Activated CD4-positive, alpha-beta T cell treated with anti-CD3 and anti-CD28 coated beads for 48 hours (primary cell): ENCODE measurements at regions not wholly inside any gene's neighbourhood (a gene's known extent, or its start where the extent isn't known, plus 50 kb on each side); places are given as distances from the start of the nearest gene placed in this dataset.
A peak's percentile ranks its signal among the peaks of the same experiment; 100 is the strongest.

Experiments used
- DNase-seq: peaks from one replicate; pipeline ENCODE4 v3.0.0-alpha.2; 2020

DNA sequence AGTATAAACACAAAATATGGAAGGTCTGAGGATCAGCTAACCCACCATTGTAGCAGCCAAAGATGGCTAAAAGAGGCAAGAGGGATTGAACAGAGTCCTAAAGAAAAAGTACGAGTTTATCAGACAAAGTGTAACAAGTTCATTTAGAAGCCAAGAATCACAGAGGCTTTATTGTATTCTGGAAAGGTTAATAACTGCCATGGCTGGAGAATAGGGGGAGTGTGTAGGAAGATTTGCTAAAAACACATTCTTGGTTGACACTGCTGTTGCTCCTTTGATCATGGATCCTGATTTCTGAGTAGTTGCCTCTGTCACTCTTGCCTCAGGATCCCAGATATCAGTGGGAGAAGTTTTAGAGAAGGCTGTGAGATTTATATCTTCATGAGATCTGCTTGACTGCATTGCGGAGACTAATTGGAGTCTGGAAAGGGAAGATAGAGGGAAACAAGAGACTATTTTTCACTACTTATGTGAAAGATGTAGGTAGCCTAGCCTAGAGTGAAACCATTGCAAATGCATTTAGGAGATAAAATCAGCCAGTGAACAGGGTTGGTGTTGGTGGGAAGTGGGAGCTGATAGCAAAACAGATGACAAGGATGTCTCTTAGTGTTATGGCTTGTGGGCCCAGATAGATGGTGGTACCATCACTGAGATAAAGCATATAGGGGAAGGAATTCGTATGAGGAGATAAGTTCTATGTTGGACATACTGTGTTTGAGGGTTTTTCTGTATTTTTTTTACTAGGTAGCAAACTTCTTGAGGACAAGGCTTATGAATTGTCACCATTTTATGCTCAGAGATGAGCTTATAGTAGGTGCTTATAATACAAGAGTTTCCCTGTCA is 402.9 kb upstream of the PDE3A start:
- DNase-seq, result no peak

DNA sequence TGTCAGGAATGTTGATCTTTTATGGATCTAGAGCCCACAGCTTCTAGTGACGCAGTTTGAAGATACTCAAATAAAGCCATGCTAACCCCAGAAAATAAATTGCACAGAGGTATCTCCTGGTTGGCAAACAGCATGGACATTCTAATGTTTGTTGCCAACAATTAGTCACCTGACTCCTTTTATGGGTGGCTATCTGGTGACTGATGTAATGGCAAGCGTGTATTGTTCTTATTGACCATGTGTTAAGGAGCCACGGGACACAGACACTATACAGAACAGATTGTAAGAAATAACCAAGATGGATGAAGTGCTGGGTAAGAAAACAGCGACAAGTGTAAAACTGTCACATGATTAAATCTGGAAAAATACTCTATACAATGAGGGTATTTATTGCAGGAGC is 401.3 kb upstream of the PDE3A start:
- no peak for DNase-seq

DNA sequence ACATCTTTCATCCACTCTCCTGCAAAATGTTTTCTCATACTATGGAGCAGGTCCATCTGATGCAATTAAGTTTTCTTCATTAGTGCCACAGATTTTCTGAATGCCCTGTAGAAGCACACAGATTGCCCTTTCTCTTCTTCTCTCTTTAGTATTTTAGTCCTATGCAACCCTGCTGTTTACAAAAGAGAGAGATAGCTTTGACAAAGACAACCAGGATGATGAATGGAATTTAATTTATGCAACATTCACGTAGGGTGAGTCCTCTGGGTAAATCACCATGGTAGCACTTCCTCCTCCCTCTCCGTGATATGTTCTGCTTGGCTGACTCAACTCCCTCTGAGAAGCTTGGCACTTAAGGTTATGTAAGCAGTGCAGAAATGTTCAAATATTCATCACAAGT is 400.9 kb upstream of the PDE3A start:
- no peak for DNase-seq

DNA sequence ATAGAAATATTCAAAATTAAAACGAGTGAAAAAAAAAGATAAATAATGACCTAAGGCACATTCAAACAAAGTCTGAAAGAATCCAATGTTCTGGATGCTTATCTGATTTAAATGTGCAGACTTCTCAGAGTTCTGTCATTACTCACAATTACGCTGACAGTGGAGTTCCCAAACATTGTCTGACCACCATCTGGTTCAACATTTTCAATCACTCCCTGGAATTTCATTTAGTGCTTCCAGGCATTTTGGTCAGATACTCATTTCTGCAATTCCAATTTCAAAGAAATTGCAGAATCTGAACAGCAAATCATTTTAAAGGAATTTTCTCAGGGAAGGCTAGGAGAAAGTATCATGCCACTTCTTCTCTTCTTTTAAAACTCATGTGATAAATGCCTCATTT is 398.2 kb upstream of the PDE3A start:
- DNase-seq, result no peak

DNA sequence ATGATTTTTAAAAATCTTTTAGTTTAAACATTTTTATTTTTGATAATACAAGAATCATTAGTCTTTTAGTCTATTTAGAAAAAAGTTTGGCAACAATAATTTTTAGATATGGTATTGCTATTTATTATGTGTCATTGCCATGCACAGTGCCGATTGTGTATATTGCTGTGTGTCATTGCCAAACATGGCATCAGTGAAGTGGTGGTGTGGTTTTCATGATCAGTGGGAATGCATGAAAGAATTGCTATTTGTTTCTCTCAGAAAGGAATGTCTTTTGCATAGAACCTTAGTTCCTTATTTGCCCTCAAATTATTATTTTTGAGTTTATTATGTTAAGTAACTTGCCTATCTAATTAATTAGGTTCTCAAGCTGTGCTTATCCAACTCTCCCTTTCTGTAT is 397.5 kb upstream of the PDE3A start:
- DNase-seq, result no peak

DNA sequence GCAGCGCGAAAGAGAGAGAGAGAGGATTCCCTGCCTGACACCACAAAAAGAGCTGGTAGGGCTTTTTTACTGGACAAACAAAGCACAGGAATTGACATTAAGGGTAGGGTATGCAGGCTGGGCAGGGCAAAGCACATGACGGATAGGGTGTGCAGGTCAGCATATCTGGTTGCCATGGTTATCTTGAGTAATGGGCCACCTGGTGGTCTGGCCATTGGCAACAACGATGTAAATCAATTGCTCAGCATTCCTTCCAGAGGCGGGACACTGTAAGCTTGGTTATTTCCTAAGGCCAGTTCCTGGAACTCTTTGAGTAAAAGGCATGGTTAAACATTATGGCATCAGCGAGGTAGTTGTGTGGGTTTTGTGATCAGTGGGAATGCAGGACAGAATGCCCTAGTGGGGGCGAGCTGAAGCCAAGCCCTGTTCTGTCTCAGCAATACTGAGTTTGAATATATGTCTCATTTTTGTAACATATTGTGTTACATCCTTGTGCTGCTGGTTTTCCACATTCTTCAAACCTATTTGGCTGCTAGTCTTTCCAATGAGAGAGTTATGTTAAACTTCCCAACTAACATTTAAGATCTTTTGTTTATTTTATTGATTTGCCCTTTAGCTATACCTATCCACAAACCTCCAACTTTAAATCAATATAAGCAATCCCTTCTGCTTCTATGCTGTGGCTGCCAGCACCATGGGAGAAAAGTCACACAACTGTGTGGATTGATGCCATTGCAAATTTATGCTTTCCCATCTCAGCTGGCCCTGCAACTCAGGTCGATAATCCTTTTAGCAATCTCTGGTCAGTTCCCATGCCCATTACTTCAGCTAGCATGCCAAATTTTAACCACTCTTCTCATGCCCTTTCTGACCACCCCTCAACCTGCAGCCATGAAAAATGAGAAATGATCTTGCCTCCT is 396.7 kb upstream of the PDE3A start:
- no peak for DNase-seq

DNA sequence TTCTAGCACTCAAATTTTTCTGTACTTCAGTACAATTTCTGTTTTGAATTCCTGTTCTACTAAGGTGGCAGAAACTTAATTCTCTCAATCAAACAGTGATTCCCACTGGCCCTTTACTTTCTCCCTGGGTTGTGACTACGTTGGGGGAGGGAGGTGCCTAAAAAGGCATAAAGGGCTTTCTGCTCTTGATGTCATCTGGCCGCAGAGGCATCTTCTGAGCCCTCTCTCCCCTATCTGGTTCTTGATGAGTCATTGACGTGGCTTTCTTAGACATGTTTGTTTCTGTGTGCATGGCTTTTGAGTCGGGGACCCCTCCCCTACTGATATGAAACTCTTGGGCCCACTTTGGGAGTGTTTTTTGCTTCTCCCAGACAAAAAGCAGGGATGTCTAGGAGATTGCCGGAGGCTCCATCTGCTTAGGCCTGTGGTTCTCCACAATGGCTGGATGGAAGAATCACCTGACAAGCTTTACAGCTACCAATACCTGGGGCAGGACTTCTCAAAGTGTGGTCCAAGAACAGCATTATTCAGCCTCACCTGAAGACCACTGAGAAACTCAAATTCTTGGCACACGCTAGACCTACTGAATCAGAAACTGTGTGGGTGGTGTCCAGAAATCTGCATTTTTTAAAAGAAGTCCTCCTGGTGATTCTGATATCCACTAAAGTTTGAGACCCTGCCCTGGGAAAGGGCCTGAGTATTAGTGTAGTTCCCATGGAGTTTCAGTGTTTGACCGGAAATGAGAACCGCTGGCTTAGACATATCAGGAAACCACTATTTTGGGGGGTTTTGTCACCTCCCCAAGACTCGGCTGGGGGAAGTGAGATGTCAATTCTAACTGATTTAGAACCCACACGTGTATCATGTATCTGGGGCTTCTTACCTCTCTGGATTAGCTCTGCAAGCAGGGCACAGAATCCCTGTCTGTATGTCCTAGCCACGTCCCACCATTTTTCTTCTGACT is 395.7 kb upstream of the PDE3A start:
- DNase-seq, result peak; percentile 3

DNA sequence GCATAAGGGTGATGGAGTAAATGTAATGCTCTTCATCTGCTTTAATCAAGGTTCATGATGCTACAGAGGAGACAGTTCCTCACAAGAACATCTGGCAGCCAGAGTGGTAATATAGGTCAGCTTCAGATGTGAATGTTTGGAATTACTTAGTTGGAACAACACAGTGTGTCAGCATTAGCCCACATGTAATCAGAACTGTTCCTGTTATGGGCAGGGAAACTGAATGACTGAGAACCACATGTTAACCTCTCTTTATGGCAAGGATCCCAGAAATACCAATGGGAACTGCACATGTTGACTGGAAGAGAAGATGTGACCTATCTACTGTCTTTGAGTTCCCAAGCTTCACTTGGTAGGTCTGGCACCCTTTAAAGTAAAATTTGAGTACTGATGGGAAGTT is 390.1 kb upstream of the PDE3A start:
- DNase-seq, result no peak

DNA sequence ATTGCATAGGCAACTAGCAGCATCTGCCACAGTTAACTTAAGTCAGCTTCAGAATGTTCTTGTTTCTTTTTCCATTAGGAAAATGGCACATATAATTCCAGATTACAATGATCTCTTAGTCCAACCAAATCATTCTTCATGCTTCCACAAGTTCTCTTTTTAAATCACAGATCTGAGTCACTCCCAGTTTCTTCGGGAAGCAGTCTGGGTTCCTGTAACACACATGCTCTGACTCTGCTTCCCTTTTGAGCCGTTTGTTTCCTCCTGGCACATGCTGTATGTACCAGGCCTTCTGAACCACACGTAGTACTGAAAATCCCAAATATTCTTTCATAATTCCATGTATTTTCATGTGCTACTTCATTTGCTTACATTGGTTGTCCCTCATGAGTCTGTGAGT is 388.8 kb upstream of the PDE3A start:
- DNase-seq, result no peak

DNA sequence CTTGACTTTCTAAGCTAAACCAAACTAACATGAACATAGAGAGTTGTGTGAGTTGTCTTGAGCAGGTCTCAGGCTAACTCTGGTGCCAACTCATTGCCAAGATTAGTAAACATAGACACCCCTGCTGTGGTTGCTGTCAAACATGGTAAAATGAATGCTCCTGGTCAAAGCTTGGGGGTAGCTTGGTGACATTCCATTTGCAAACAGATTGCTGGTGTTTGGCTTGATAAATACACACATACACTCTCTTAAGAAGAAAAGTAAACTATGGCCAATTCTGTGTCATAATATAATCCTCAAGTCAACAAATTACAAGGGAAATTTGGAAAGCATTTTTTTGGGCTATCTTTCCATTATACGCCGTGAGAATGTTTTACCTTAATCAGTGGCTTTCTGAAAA is 386.4 kb upstream of the PDE3A start:
- DNase-seq, result no peak

DNA sequence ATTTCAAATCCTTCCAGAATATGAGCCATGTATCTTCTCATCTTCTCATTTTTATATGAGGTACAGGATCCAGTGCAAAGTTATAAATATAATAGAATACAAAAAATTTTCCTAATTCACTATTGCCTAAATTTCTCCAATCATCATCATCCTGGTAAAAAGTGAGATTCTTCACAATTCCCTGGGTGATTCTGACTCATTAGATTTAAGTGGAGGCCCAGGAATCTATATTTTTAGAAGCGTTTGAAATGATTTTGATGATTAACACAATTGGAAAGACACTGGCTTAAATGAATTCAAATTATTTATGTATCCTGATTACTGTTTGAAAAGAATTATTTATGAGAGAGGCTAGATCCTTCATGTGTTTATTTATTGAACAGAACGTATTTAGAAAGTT is 380.3 kb upstream of the PDE3A start:
- no peak for DNase-seq

DNA sequence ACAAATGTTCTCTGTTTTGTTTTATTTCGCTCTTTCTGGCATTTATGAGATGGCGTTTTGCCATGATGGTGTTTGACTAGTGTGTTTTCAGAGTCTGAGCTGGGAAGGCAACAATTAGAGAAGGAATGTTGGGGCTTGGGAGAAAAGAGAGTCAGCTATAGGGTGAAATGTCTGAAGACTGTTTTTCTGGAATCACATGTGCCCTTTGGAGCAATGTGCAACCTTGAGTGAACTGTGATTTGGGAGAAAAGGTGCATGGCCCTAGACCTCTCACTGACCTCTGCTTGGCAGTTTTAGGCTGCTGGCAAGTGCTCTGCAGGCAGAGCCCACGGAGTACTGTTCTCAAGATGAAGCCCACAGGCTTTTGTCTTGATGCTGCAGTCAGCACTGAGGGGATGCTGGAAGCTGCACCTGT is 379.9 kb upstream of the PDE3A start:
- DNase-seq, result no peak

DNA sequence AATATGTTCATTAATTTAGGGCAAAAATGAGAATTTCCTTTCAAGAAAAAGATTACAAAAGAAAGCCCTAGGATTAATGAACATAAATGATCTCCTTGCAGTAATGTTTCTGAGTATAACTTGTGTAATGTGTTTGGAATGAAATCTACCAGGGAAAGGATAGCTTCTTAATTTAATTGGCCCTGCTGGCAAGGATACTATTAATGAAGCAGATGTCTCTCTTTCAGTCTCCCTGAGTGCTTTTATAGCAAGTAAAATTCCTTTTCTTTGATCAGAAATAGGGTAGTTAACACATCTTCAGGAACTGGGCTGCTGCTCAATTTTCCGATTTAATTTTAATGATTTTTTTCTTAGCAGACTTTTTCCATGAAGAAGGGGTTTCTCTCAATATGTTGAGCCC is 379.4 kb upstream of the PDE3A start:
- DNase-seq, result no peak

DNA sequence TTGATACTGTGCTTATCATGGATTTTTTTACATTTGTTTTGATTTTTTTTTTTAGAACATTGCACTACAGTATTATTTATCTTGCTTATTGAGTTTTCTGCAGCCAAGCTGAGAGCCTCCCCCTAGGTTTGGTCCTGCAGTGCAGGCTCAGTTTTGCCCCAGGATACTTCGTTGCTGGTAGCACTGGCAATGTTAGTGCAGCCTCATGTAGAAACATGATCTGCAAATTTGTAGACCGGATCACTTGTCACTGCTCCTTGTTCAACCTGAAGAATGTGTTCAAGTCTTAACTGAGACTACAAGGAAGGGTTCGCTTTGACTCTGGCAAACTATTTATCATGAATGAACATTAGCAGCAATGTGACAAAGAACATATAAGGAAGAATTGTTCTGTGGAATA is 377.2 kb upstream of the PDE3A start:
- DNase-seq, result no peak

DNA sequence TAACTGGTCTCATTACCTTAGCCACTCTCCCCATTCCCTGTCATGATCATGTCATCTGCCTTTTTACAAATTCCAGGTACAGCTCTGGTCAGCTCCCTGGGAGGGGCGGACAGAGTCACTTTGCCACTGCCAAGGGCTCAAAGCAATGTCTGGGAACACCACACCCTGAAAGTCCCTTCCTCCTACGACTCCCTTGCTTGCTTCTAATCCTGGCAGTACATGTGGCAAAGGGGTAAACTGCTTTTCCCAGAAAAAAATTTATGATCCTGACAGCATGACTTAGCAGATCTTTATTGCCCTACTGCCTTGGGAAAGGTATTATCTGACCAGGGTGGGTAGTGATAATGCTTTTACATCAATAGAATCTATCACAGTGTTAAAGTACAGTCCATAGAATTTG is 376.0 kb upstream of the PDE3A start:
- no peak for DNase-seq

DNA sequence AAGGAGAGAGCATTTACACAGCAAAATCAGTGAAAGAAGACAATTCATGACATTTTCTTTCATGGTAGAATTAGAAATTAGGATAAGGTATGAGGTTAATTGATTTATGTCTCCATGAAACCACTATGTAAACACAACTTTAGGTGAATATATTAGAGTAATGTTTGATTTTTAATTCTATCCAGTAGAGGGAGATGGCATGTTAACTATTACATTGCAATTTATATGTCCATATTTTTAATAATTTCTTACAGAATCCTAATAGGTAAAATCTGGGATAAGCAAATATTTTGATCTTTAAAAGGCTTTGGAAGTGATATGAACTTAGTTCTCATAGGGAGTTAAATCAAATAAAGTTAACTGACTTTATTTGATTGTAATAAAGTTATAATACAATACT is 373.4 kb upstream of the PDE3A start:
- no peak for DNase-seq

DNA sequence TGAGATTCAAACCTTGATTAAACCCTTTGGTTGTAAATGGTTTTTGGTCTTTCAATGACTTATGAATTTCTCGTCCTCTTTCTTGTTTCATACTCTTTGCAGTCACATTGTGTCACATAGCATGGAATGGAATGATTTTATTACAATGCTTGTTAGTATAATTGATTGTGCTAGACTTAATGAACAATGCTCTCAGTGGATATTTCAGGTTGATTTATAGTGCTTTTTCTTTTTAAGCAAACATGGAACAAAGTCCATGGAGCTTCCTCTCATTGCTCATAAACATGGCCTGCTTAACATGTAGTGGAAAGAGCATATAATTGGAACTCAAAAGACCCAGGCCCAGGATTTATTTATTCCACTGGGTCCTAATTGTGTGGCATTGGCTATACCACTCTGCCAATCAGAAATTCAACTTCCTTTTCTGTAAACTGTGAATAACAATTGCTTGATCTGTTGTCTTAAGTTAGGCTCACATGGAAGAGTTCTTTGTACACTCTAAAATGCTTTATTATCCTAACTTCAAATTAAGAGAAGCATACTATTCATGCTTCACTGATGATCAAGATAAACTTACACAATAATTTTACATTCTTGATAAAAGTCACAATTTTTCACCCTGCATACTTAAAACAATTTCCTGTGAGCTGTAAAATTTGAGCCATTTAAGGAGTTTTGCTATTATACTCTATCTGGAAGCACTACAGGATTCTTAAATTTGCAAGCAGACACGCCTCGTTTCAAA is 370.5 kb upstream of the PDE3A start:
- no peak for DNase-seq

DNA sequence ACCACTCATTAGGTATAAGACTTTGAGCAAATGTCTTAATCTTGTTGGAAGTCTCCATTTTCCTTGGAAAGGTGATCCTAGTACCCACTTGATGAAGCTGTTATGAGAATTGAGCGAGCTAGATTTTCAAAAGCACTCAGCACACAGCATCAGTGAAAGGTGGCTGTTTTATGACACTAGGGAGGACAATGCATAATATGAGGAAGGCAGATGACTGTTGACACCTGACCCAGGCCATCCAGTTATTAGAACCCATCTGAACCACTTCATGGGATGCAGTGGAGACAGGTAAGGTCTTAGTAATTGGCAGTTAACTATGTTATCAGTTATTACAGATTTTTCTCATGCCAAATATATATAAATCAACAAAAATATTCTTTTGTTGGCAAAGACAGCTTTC is 369.9 kb upstream of the PDE3A start:
- DNase-seq, result no peak

DNA sequence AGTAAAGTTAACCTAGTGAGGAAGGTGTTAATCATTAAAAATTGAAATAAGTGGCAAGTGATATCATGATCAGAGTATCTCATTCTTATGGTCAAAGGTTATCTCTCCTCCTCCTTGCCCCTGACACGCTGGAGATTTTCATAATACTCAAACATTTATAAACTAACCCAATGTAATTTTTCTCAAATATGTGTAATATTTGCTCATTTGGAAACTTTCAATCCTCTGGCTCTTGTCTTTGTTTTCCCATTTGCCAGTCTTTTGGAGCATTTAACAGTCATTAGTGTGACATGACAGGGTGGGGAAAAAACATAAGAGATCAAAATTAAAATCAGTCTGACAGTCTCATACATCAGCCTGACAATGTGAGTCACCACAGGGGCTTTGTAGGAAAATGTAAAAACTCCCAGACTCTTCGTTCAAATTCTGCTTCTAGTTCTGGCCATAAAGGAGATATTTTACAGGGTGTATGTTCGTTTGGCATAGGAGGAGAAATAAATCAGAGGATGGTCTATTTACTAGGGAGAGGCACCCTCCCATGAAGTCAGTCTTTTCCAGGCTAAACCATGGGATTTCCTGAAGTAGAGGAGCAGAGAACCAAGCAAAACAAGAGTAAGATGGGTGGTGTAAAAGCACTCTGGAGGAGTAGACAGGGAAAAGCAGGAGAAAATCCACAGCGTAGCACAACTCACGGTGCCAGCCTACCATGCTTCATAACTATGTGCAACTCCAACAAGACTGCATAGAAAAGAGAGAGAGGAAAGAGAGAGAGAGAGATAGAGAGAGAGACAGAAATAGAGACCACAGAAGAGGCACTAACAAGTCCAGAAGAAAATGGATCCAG is 369.2 kb upstream of the PDE3A start:
- no peak for DNase-seq

DNA sequence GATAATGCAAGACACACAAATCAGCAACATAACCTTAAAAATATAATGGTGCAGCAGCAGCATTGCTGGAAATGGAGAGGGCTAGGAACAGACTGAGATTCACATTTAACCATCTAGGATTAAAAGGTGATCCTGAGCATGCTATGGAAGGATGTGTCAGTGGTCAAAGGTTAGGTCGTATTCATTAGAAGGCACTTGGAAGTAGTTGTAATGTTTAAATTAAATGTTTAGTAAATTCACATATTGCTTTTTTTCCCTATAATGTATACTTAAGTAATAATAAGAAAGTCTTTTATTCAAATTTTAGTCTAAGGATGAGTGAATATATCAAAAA is 368.6 kb upstream of the PDE3A start:
- no peak for DNase-seq

DNA sequence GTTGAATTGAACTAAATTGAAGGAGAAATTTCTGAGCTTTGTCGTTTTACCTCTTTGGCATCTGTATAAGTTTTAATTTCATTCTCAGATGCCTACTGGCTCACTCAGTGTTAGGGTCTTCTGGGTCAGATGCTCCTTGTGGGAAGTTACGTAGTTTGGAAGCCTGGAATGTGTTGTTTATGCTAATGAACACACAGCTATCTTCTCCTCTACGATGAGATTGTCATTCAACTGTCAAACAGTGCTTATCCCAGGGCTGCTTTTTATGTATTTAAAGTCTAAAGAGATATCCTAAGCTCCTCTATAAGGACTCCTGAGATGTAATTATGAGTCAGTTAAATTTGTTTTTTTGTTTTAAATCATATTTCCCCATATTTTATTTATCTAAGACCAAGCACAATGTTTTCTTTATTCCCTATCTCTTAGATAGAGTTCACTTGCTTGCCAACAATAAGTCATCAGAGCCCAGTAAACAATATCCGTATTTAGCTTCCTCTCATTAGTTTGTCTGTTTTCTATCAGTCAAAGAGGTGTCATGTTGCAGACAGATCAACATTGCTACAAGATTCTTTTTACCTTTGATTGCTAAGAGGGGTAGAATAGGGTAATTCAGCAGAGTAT is 368.0 kb upstream of the PDE3A start:
- DNase-seq, result no peak
